Common myeloid progenitor, CD34-positive (primary cell): ENCODE measurements at regions not wholly inside any gene's neighbourhood (a gene's known extent, or its start where the extent isn't known, plus 50 kb on each side); places are given as distances from the start of the nearest gene placed in this dataset.

Source experiments
- CTCF ChIA-PET: fragments of 350-600 bp; sonication (Branson Sonifier 250); formaldehyde crosslinking; loops from one replicate; lab custom pipeline; 2021; ENCODE audit warnings: antibody characterized with exemption; lab: Charles Lee
- POLR2A ChIA-PET: fragments of 350-600 bp; sonication (Branson Sonifier 250); formaldehyde crosslinking; loops from one replicate; lab custom pipeline; 2021; ENCODE audit warnings: antibody characterized with exemption; lab: Charles Lee
- DNase-seq, 3 donors: peaks; one replicate each; pipeline versions ENCODE4 v3.0.0 to v3.0.0-alpha.2; 2013
- H3K27ac ChIP-seq, 2 experiments: 1 replicate in 1 of 2; 2 replicates in 1 of 2; pipeline ENCODE4 v1.7.0; 2013; ENCODE audit warnings: inconsistent platforms in 2 of 2, low read length in 2 of 2, mild to moderate bottlenecking in 2 of 2, low read depth in 1 of 2, moderate library complexity in 1 of 2; ENCODE audit not compliant: severe bottlenecking in 2 of 2, insufficient read depth in 1 of 2, poor library complexity in 1 of 2
- H3K27me3 ChIP-seq, 5 experiments: replicated peaks in 2 of 5; 1 replicate in 3 of 5; 2 replicates in 2 of 5; pipeline versions ENCODE4 v1.6.1 to v1.7.0; 2013; ENCODE audit warnings: low read length in 4 of 5, mild to moderate bottlenecking in 2 of 5, moderate library complexity in 2 of 5, inconsistent platforms in 1 of 5; ENCODE audit not compliant: insufficient read depth in 5 of 5, control insufficient read depth in 4 of 5
- H3K36me3 ChIP-seq, 4 experiments: 1 replicate in 2 of 4; 2 replicates in 2 of 4; pipeline versions ENCODE4 v1.6.1 to v1.7.0; 2013; ENCODE audit warnings: low read length in 3 of 4, control low read depth in 1 of 4, mild to moderate bottlenecking in 1 of 4; ENCODE audit not compliant: control insufficient read depth in 4 of 4, insufficient read depth in 4 of 4
- H3K4me1 ChIP-seq, 4 experiments: 1 replicate in 3 of 4; 2 replicates in 1 of 4; pipeline versions ENCODE4 v1.6.1 to v1.7.1; 2013; ENCODE audit warnings: low read length in 3 of 4, mild to moderate bottlenecking in 3 of 4, control low read depth in 1 of 4, inconsistent platforms in 1 of 4, moderate library complexity in 1 of 4; ENCODE audit not compliant: control insufficient read depth in 4 of 4, insufficient read depth in 4 of 4; ENCODE audit errors: control extremely low read depth in 1 of 4
- H3K4me3 ChIP-seq, 7 experiments: 1 replicate in 4 of 7; 2 replicates in 3 of 7; pipeline versions ENCODE4 v1.5.1 to v1.7.0; 2013; ENCODE audit warnings: mild to moderate bottlenecking in 7 of 7, low read length in 6 of 7, moderate library complexity in 6 of 7, inconsistent platforms in 2 of 7, low read depth in 2 of 7, control low read depth in 1 of 7; ENCODE audit not compliant: insufficient read depth in 4 of 7, control insufficient read depth in 1 of 7; ENCODE audit errors: extremely low read depth in 1 of 7
- H3K9me3 ChIP-seq, 5 experiments: 1 replicate in 4 of 5; 2 replicates in 1 of 5; pipeline versions ENCODE4 v1.6.1 to v1.7.1; 2013; ENCODE audit warnings: low read length in 4 of 5, mild to moderate bottlenecking in 2 of 5, inconsistent platforms in 1 of 5, low read depth in 1 of 5, moderate library complexity in 1 of 5; ENCODE audit not compliant: control insufficient read depth in 4 of 5, insufficient read depth in 2 of 5; ENCODE audit errors: control extremely low read depth in 1 of 5
- WGBS: methylation state at CpG from one replicate; pipeline ENCODE4 v1.1.5; 2013; ENCODE audit not compliant: insufficient coverage; 5-methylcytosine and 5-hydroxymethylcytosine counted together

GRCh38 chr7:142371586-142372377 lies 113.9 kb upstream of the PRSS58 start:
- H3K4me1 ChIP-seq: peaks cover 0 to 12% (median 10%) of the 10 kb centered on the region in 4 experiments
- no peak for DNase-seq
- peaks cover 0 to 18% (median 15%) of the 10 kb centered on the region in 5 experiments for H3K9me3 ChIP-seq
- WGBS: 100% methylated on average over 2 of the region's 4 CpGs
- no peaks in the 10 kb centered on the region for H3K36me3 ChIP-seq
- POLR2A ChIA-PET: no interaction called here
- no peak overlapping the region for H3K27ac ChIP-seq
- H3K27me3 ChIP-seq: no peaks in the 10 kb centered on the region
- H3K4me3 ChIP-seq: no peak overlapping the region
- CTCF ChIA-PET: interaction anchor here (0.7 to 2.0 kb wide), 9 partner anchors 7 to 148 kb away, joined by 3 to 9 read pairs (median 4); no protein-coding TSS in a partner anchor

DNA sequence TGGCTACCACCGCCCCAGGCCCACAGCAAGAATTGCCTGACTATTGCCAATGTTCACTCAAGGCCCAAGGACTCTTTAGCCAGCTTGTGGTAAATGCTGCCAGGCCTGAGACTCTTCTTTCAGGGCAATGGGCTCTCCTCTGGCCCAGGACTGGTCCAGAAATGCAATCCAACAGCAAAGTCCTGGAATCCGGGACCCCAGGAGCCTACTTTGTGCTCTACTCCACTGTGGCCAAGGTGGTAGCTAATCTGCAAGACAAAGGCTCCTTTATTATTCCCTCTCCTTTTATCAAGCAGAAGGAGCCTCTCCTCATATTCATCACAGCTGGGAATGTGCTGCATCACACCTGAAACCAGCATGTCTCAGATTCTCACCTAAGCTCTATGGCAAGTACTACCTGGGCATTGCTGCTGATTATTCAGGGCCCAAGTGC lies 107.6 kb upstream of the PRSS58 start:
- Histone ChIP-seq H3K36me3 (no peaks in the 10 kb centered on the region), H3K4me1 (peaks cover 0 to 5% (median 1%) of the 10 kb centered on the region in 4 experiments), H3K27ac (no peak overlapping the region), H3K4me3 (no peak overlapping the region), H3K27me3 (no peaks in the 10 kb centered on the region), H3K9me3 (peaks cover 0 to 18% (median 15%) of the 10 kb centered on the region in 5 experiments)
- 88% methylated on average over 2 of the region's 2 CpGs for WGBS
- POLR2A ChIA-PET: no interaction called here
- no peak for DNase-seq
- CTCF ChIA-PET: interaction anchor here (0.7 to 2.7 kb wide), 10 partner anchors 7 to 94 kb away, joined by 3 to 12 read pairs (median 4); no protein-coding TSS in a partner anchor

- H3K27me3 ChIP-seq: no peaks in the 10 kb centered on the region
- no peaks in the 10 kb centered on the region for H3K36me3 ChIP-seq
- H3K4me1 ChIP-seq: peaks cover 0 to 5% (median 1%) of the 10 kb centered on the region in 4 experiments
- no peak for DNase-seq
- no peak overlapping the region for H3K27ac ChIP-seq
- H3K9me3 ChIP-seq: peaks cover 0 to 17% (median 14%) of the 10 kb centered on the region in 5 experiments
- POLR2A ChIA-PET: no interaction called here
- no CpG with 5 or more reads among the region's 1 CpG for WGBS
- CTCF ChIA-PET: interaction anchor here (0.7 to 2.7 kb wide), 10 partner anchors 8 to 170 kb away, joined by 3 to 12 read pairs (median 4); no protein-coding TSS in a partner anchor
- H3K4me3 ChIP-seq: no peak overlapping the region
Observed at GRCh38 chr7:142364551-142364950, 106.7 kb upstream of the PRSS58 start.

DNA sequence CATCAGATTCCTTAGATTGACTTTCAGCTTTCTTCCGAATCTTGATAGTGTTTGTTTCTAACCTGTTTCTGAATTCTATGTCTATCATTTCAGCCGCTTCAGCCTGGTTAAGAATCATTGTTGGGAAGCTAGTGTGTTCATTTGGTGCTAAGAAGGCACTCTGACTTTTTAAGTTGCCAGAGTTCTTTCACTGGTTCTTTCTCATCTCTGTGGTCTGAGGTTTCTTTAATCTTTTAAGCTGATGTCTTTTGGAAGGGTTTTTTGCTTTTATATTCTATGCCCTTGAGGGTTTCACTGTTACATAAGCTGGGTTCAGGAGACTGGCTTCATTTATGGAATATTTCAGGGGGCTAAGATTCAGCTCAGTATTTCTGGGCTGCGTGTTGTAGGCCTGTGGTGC lies 104.5 kb upstream of the PRSS58 start:
- H3K9me3 ChIP-seq: peaks cover 0 to 2% (median under 1%) of the 10 kb centered on the region in 5 experiments
- DNase-seq: no peak
- WGBS: no CpG with 5 or more reads among the region's 3 CpGs
- CTCF ChIA-PET: interaction anchor here (0.9 to 2.5 kb wide), 19 partner anchors 9 to 164 kb away, joined by 3 to 15 read pairs (median 4); no protein-coding TSS in a partner anchor
- H3K4me3 ChIP-seq: no peak overlapping the region
- H3K27me3 ChIP-seq: no peaks in the 10 kb centered on the region
- H3K4me1 ChIP-seq: peaks cover 2 to 23% (median 12%) of the 10 kb centered on the region in 4 experiments
- POLR2A ChIA-PET: no interaction called here
- no peak overlapping the region for H3K27ac ChIP-seq
- H3K36me3 ChIP-seq: no peaks in the 10 kb centered on the region

DNA sequence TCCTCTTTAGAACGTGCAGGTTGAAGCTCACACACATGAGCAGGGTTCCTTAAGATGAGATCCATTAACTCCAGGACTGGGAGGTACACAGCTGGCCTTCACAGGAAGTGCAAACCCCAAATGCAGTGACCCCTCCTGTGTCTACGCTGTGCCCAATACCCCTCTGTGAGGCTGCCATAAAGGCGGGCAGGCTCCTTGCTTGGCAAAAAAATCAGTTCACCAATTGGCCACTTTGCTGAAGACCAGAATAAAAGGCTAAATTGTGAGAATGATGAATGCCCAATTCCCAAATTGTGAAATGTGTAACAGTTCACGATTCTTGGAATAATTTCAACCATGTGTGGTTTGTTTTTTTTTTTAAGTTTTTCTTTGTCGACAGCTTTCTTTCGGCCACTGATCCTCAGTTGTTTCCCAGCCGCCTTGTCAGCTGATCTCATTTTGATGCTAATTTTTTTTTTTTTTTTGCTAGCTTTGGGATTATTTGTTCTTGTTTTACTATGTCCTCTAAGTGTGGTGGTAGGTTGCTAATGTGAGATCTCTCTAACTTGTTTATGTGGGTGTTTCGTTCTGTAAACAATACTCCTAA lies 101.9 kb upstream of the PRSS58 start:
- DNase-seq: no peak
- Histone ChIP-seq H3K27me3 (no peaks in the 10 kb centered on the region), H3K27ac (no peak overlapping the region), H3K4me1 (peaks cover 2 to 26% (median 12%) of the 10 kb centered on the region in 4 experiments), H3K9me3 (no peaks in the 10 kb centered on the region), H3K36me3 (no peaks in the 10 kb centered on the region), H3K4me3 (no peak overlapping the region)
- POLR2A ChIA-PET: no interaction called here
- WGBS: 82% methylated on average over 4 of the region's 8 CpGs
- CTCF ChIA-PET: interaction anchor here (0.9 to 12.3 kb wide), 19 partner anchors 9 to 227 kb away, joined by 3 to 152 read pairs (median 7); no protein-coding TSS in a partner anchor

DNA sequence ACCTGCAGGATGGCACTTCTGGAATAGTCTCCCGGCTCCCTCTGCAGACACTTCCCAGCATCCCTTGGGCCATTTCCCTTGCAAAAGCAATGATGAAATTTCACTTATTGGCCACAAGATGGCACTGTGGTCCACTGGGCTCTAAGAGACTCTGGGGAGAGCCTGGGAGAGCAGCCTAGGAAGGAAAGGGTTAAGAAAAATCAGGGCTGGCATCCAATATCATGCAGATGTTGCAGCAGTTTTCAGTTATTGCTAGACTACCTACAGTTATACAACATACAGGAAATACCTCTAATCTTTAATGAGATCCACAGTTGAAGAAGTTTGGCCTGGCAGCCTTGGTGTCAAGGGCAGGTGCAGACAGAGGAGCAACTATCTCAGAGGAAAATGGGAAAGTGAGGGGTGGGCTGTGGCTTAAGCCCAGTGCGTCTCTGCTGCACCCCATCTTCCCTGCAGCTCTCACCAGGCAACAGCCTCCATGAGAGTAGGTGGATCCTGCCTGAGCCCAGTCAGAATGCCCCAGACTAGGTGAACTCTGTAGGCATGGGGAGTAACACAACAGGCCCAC lies 100.2 kb upstream of the PRSS58 start:
- H3K9me3 ChIP-seq: no peaks in the 10 kb centered on the region
- H3K36me3 ChIP-seq: no peaks in the 10 kb centered on the region
- peak; percentile 77 to 92 (median 92) for DNase-seq
- H3K4me1 ChIP-seq: peaks cover 5 to 36% (median 22%) of the 10 kb centered on the region in 4 experiments
- 14% methylated on average over 2 of the region's 2 CpGs for WGBS
- no peaks in the 10 kb centered on the region for H3K27me3 ChIP-seq
- CTCF ChIA-PET: interaction anchor here (0.6 to 12.3 kb wide), 20 partner anchors 10 to 246 kb away, joined by 3 to 152 read pairs (median 4); no protein-coding TSS in a partner anchor
- POLR2A ChIA-PET: no interaction called here
- H3K4me3 ChIP-seq: no peak overlapping the region
- no peak overlapping the region for H3K27ac ChIP-seq
